ENCODE measurements at regions not wholly inside any gene's neighbourhood (a gene's known extent, or its start where the extent isn't known, plus 50 kb on each side); places are given as distances from the start of the nearest gene placed in this dataset.
"Not testable (repeated sequence)": the region's sequence is repeated elsewhere in the genome, so short reads cannot be mapped to it uniquely, and the experiment has no call there.

DNA sequence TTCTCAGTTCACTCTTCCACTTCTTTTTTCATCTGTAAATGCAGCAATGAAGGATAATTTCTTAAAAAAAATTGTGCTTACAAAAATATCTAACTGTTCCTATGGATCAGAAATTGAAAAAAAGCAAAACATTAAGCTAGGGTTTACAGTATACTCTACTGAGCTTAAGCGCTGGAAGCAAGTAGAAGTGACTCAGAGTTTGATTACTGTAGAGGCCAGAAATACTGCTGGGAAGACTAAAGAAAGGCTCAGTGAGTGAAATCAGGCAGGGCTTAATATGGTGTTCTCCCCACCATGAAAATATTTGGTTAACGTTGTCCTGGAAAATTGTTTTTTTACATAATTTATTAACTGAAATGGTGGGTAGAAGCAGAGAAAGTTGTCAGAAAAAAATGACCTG is 1061.8 kb upstream of the GRIA3 start:
- Histone ChIP-seq H3K9me3 (no peaks in the 10 kb centered on the region), H3K4me3 (no peak overlapping the region), H3K27ac (no peak overlapping the region), H3K27me3 (no peaks in the 10 kb centered on the region), H3K4me1 (ENCODE audit: insufficient read depth) (no peaks in the 10 kb centered on the region), H3K36me3 (no peaks in the 10 kb centered on the region)
- DNase-seq = no peak
- WGBS, 3 donors = 73 to 81% (median 80%) methylated on average over 2 of the region's 2 CpGs
- intact Hi-C loops (cut with DNase I) = no loop called here
- TF ChIP-seq EP300 (IDR thresholded peaks at IDR 0.05) (no peak), POLR2A (IDR thresholded peaks at IDR 0.05) (no peak)
- TF ChIP-seq, protein P1, sequence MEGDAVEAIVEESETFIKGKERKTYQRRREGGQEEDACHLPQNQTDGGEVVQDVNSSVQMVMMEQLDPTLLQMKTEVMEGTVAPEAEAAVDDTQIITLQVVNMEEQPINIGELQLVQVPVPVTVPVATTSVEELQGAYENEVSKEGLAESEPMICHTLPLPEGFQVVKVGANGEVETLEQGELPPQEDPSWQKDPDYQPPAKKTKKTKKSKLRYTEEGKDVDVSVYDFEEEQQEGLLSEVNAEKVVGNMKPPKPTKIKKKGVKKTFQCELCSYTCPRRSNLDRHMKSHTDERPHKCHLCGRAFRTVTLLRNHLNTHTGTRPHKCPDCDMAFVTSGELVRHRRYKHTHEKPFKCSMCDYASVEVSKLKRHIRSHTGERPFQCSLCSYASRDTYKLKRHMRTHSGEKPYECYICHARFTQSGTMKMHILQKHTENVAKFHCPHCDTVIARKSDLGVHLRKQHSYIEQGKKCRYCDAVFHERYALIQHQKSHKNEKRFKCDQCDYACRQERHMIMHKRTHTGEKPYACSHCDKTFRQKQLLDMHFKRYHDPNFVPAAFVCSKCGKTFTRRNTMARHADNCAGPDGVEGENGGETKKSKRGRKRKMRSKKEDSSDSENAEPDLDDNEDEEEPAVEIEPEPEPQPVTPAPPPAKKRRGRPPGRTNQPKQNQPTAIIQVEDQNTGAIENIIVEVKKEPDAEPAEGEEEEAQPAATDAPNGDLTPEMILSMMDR (IDR thresholded peaks at IDR 0.05) = no peak

DNA sequence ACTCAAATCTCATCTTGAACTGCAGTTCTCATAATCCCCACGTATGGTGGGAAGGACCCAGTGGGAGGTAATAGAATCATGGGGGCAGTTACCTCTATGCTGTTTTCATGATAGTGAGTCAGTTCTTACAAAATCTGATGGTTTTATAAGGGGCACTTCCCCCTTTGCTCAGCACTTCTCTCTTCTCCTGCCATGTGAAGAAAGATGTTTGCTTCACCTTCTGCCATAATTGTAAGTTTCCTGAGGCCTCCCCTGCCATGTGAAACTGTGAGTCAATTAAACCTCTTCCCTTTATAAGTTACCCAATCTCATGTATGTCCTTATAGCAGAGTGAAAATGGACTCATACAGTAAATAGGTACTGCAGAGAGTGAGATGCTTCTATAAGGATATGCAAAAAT is 1050.6 kb upstream of the GRIA3 start:
- Histone ChIP-seq H3K27ac (no peak overlapping the region), H3K4me3 (no peak overlapping the region), H3K4me1 (ENCODE audit: insufficient read depth) (no peaks in the 10 kb centered on the region), H3K27me3 (no peaks in the 10 kb centered on the region), H3K9me3 (no peaks in the 10 kb centered on the region), H3K36me3 (no peaks in the 10 kb centered on the region)
- 52 to 66% (median 62%) methylated on average over 1 of the region's 1 CpG for WGBS, 3 donors
- no peak for TF ChIP-seq POLR2A (IDR thresholded peaks at IDR 0.05)
- TF ChIP-seq, protein P1 (IDR thresholded peaks at IDR 0.05) = no peak
- no peak for TF ChIP-seq EP300 (IDR thresholded peaks at IDR 0.05)
- DNase-seq = no peak
- intact Hi-C loops (cut with DNase I) = no loop called here

DNA sequence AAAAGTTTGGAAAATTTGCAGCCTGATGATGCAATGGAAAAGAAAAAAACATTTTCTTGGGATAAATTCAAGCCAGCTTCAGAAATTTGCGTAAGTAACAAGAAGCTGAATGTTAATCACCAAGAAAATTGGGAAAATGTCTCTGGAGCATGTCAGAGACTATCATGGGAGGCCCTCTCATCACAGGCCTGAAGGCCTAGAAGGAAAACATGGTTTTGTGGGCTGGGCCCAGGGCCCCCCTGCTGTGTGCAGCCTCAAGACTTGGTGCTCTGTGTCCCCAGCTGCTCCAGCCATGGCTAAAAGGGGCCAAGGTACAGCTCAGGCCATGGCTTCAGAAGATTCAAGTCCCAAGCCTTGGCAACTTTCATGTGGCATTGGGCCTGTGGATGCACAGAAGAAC is 1049.8 kb upstream of the GRIA3 start:
- no peak for DNase-seq
- Histone ChIP-seq H3K36me3 (no peaks in the 10 kb centered on the region), H3K4me1 (ENCODE audit: insufficient read depth) (no peaks in the 10 kb centered on the region), H3K9me3 (no peaks in the 10 kb centered on the region), H3K4me3 (no peak overlapping the region), H3K27ac (no peak overlapping the region), H3K27me3 (no peaks in the 10 kb centered on the region)
- TF ChIP-seq EP300 (IDR thresholded peaks at IDR 0.05) = no peak
- no peak for TF ChIP-seq POLR2A (IDR thresholded peaks at IDR 0.05)
- TF ChIP-seq, protein P1 (IDR thresholded peaks at IDR 0.05) = no peak
- intact Hi-C loops (cut with DNase I) = no loop called here
- WGBS, 3 donors = 36 to 63% (median 54%) methylated on average over 1 of the region's 1 CpG

DNA sequence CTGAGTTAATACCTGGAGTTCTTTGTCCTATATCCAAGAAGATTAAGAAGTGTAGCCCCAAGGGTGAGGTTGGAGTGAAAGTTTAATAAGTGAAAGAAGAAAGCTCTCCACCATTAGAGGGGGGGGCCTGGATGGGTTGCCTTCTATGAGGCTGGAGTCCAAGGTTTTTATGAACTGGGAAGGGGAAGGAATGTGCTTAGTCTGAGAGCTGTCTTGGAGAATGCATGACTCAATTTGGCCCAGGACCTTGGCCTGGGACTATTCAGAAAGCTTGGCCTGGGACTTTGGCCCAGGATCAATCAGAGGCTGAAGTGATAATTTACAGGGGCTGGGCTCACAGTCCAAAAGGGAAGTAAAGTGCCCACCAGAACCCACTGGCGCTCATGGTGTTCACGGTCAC is 1049.0 kb upstream of the GRIA3 start:
- no peak for DNase-seq
- Histone ChIP-seq H3K4me3 (no peak overlapping the region), H3K36me3 (no peaks in the 10 kb centered on the region), H3K9me3 (no peaks in the 10 kb centered on the region), H3K4me1 (ENCODE audit: insufficient read depth) (no peaks in the 10 kb centered on the region), H3K27me3 (no peaks in the 10 kb centered on the region), H3K27ac (no peak overlapping the region)
- TF ChIP-seq, protein P1 (IDR thresholded peaks at IDR 0.05) = no peak
- no peak for TF ChIP-seq EP300 (IDR thresholded peaks at IDR 0.05)
- no peak for TF ChIP-seq POLR2A (IDR thresholded peaks at IDR 0.05)
- intact Hi-C loops (cut with DNase I) = no loop called here
- 83 to 94% (median 88%) methylated on average over 2 of the region's 2 CpGs for WGBS, 3 donors

DNA sequence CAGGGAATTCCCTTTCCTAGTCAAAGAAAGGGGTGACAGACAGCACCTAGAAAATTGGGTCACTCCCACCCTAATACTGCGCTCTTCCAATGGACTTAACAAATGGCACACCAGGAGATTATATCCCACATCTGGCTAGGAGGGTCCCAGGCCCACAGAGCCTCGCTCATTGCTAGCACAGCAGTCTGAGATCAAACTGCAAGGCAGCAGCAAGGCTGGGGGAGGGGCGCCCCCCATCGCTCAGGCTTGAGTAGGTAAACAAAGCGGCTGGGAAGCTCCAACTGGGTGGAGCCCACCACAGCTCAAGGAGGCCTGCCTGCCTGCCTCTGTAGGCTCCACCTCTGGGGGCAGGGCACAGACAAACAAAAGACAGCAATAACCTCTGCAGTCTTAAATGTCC is 1043.9 kb upstream of the GRIA3 start:
- intact Hi-C loops (cut with DNase I); H3K27ac ChIP-seq; H3K4me3 ChIP-seq; H3K36me3 ChIP-seq; H3K27me3 ChIP-seq; H3K9me3 ChIP-seq; H3K4me1 ChIP-seq (ENCODE audit: insufficient read depth); DNase-seq: not testable (repeated sequence)
- 68 to 81% (median 78%) methylated on average over 5 of the region's 5 CpGs for WGBS, 3 donors

Data from ovary (tissue), 7 donors.